OCI-LY7 (cell line): ENCODE measurements at regions not wholly inside any gene's neighbourhood (a gene's known extent, or its start where the extent isn't known, plus 50 kb on each side); places are given as distances from the start of the nearest gene placed in this dataset.

Experiments
- EZH2phosphoT487 ChIP-seq: fragments of 200-600 bp; sonication (generic); IDR thresholded peaks from 2 replicates; pipeline ENCODE4 v1.6.1; 2018; ENCODE audit warnings: low read depth, borderline replicate concordance, mild to moderate bottlenecking, mixed run types, antibody characterized with exemption, low read length, moderate library complexity, mixed read lengths
- TF ChIP-seq, protein P1 (sequence below): fragments of 200-600 bp; sonication (generic); conservative IDR thresholded peaks from 2 replicates; pipeline ENCODE4 v1.5.1; 2014; ENCODE audit warnings: mild to moderate bottlenecking, antibody characterized with exemption, low read length, moderate library complexity, mixed read lengths

DNA sequence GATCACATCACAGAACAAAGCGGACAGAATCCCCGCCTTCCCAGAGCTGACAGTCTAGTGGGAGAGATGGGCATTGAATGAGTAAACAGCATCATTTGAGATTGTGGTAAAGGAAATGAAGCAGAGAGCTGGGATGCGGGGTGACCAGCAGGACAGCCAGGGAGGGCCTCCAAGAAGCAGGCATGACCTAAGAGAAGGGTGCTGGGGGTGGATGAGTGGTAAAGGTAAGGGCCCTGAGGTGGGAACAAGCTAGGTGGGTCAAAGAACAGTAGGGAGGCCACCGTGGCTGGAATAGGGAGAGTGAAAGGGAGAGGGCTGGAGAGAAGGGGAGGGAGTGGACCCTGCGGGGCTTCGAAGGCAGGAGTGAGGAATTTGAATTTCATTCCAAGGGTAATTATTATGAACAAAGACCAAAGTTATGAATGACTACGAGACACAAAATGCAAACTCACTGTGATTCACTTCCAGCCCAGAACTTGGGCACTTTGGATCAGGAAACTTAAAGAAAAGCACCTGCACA is 61.4 kb downstream of the CEBPB start:
- TF ChIP-seq, protein P1, sequence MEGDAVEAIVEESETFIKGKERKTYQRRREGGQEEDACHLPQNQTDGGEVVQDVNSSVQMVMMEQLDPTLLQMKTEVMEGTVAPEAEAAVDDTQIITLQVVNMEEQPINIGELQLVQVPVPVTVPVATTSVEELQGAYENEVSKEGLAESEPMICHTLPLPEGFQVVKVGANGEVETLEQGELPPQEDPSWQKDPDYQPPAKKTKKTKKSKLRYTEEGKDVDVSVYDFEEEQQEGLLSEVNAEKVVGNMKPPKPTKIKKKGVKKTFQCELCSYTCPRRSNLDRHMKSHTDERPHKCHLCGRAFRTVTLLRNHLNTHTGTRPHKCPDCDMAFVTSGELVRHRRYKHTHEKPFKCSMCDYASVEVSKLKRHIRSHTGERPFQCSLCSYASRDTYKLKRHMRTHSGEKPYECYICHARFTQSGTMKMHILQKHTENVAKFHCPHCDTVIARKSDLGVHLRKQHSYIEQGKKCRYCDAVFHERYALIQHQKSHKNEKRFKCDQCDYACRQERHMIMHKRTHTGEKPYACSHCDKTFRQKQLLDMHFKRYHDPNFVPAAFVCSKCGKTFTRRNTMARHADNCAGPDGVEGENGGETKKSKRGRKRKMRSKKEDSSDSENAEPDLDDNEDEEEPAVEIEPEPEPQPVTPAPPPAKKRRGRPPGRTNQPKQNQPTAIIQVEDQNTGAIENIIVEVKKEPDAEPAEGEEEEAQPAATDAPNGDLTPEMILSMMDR, result no peak
- no peak for TF ChIP-seq EZH2phosphoT487
